ENCODE measurements at regions not wholly inside any gene's neighbourhood (a gene's known extent, or its start where the extent isn't known, plus 50 kb on each side); places are given as distances from the start of the nearest gene placed in this dataset.

- Histone ChIP-seq H3K27ac (ENCODE audit: low read depth, low read length) (no peak overlapping the region), H3K27me3 (ENCODE audit: insufficient read depth, low read length) (no peaks in the 10 kb centered on the region), H4K20me1 (ENCODE audit: insufficient read depth, low read length) (no peaks in the 10 kb centered on the region), H2AFZ (ENCODE audit: low read length) (no peak overlapping the region), H3K79me2 (ENCODE audit: insufficient read depth, low read length) (no peaks in the 10 kb centered on the region), H3K4me2 (ENCODE audit: insufficient read depth, low read length) (no peak overlapping the region), H3K4me1 (ENCODE audit: insufficient read depth, low read length) (peaks cover 15% of the 10 kb centered on the region), H3K9me3 (ENCODE audit: low read depth, low read length) (no peaks in the 10 kb centered on the region), H3K36me3 (ENCODE audit: insufficient read depth, low read length) (no peaks in the 10 kb centered on the region), H3K4me3 (ENCODE audit: insufficient read depth, low read length) (no peak overlapping the region)
- peak; percentile 73 for DNase-seq (ENCODE audit: insufficient read length, low spot score, missing footprints)
- TF ChIP-seq CTCF (IDR thresholded peaks at IDR 0.05; ENCODE audit: extremely low read depth, low read depth, low read length): no peak
These were observed 73.3 kb downstream of the MRPL46 start for GRCh38 chr15:88393719-88394519.

GRCh38 chr15:88391700-88392099 lies 75.5 kb downstream of the MRPL46 start:
- H3K36me3 ChIP-seq (ENCODE audit: insufficient read depth, low read length): no peaks in the 10 kb centered on the region
- H2AFZ ChIP-seq (ENCODE audit: low read length): no peak overlapping the region
- no peak overlapping the region for H3K4me3 ChIP-seq (ENCODE audit: insufficient read depth, low read length)
- H3K4me1 ChIP-seq (ENCODE audit: insufficient read depth, low read length): peaks cover 15% of the 10 kb centered on the region
- no peak overlapping the region for H3K4me2 ChIP-seq (ENCODE audit: insufficient read depth, low read length)
- H3K27ac ChIP-seq (ENCODE audit: low read depth, low read length): no peak overlapping the region
- no peaks in the 10 kb centered on the region for H3K9me3 ChIP-seq (ENCODE audit: low read depth, low read length)
- no peaks in the 10 kb centered on the region for H3K27me3 ChIP-seq (ENCODE audit: insufficient read depth, low read length)
- H3K79me2 ChIP-seq (ENCODE audit: insufficient read depth, low read length): no peaks in the 10 kb centered on the region
- no peak for DNase-seq (ENCODE audit: insufficient read length, low spot score, missing footprints)
- TF ChIP-seq CTCF (IDR thresholded peaks at IDR 0.05; ENCODE audit: extremely low read depth, low read depth, low read length): no peak
- no peaks in the 10 kb centered on the region for H4K20me1 ChIP-seq (ENCODE audit: insufficient read depth, low read length)

- Histone ChIP-seq H3K36me3 (ENCODE audit: insufficient read depth, low read length) (no peaks in the 10 kb centered on the region), H3K27me3 (ENCODE audit: insufficient read depth, low read length) (no peaks in the 10 kb centered on the region), H3K4me2 (ENCODE audit: insufficient read depth, low read length) (no peak overlapping the region), H2AFZ (ENCODE audit: low read length) (no peak overlapping the region), H3K4me3 (ENCODE audit: insufficient read depth, low read length) (no peak overlapping the region), H3K4me1 (ENCODE audit: insufficient read depth, low read length) (peaks cover 15% of the 10 kb centered on the region), H4K20me1 (ENCODE audit: insufficient read depth, low read length) (no peaks in the 10 kb centered on the region), H3K27ac (ENCODE audit: low read depth, low read length) (no peak overlapping the region), H3K9me3 (ENCODE audit: low read depth, low read length) (no peaks in the 10 kb centered on the region), H3K79me2 (ENCODE audit: insufficient read depth, low read length) (no peaks in the 10 kb centered on the region)
- DNase-seq (ENCODE audit: insufficient read length, low spot score, missing footprints): no peak
- TF ChIP-seq CTCF (IDR thresholded peaks at IDR 0.05; ENCODE audit: extremely low read depth, low read depth, low read length): no peak
These were observed 76.2 kb downstream of the MRPL46 start for GRCh38 chr15:88391006-88391405.

- H3K4me3 ChIP-seq (ENCODE audit: insufficient read depth, low read length): no peak overlapping the region
- no peaks in the 10 kb centered on the region for H3K79me2 ChIP-seq (ENCODE audit: insufficient read depth, low read length)
- no peak overlapping the region for H3K4me2 ChIP-seq (ENCODE audit: insufficient read depth, low read length)
- no peaks in the 10 kb centered on the region for H3K36me3 ChIP-seq (ENCODE audit: insufficient read depth, low read length)
- H4K20me1 ChIP-seq (ENCODE audit: insufficient read depth, low read length): no peaks in the 10 kb centered on the region
- no peak for TF ChIP-seq CTCF (IDR thresholded peaks at IDR 0.05; ENCODE audit: extremely low read depth, low read depth, low read length)
- H3K27ac ChIP-seq (ENCODE audit: low read depth, low read length): no peak overlapping the region
- H3K4me1 ChIP-seq (ENCODE audit: insufficient read depth, low read length): peaks cover 19% of the 10 kb centered on the region
- H3K27me3 ChIP-seq (ENCODE audit: insufficient read depth, low read length): no peaks in the 10 kb centered on the region
- H3K9me3 ChIP-seq (ENCODE audit: low read depth, low read length): no peaks in the 10 kb centered on the region
- no peak overlapping the region for H2AFZ ChIP-seq (ENCODE audit: low read length)
- no peak for DNase-seq (ENCODE audit: insufficient read length, low spot score, missing footprints)
These were observed 76.9 kb downstream of the MRPL46 start for GRCh38 chr15:88390164-88390901.

Data from osteoblast (primary cell).